ENCODE measurements at regions not wholly inside any gene's neighbourhood (a gene's known extent, or its start where the extent isn't known, plus 50 kb on each side); places are given as distances from the start of the nearest gene placed in this dataset.
"Not testable (repeated sequence)": the region's sequence is repeated elsewhere in the genome, so short reads cannot be mapped to it uniquely, and the experiment has no call there.

DNA sequence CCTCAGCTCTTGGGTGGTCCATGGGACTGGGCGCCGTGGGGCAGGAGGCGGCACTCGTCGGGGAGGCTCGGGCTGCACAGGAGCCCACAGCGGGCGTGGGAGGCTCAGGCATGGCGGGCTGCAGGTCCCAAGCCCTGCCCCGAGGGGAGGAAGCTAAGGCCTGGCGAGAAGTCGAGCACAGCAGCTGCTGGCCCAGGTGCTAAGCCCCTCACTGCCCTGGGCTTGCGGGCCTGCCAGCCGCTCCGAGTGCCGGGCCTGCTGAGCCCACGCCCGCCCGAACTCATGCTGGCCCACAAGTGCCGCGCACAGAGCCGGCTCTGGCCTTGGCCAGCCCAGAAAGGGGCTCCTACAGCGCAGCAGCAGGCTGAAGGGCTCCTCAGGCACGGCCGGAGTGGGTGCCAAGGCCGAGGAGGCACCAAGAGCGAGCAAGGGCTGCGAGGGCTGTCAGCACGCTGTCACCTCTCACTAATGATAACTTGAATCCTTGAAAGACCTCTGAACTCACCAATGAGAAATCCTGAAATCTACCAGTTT, 1506.8 kb upstream of the WWC1 start:
- DNase-seq (no peak), ATAC-seq (ENCODE audit: low FRiP score) (no peak)
- H3K9me3 ChIP-seq (ENCODE audit: control insufficient read depth, low read length) = no peaks in the 10 kb centered on the region
- H3K27me3 ChIP-seq (ENCODE audit: control insufficient read depth in 1 of 2, insufficient read depth in 2 of 2, low read length in 1 of 2) = no peaks in the 10 kb centered on the region
- intact Hi-C loops (cut with DNase I) = no loop called here
- H3K27ac ChIP-seq (ENCODE audit: low read depth in 1 of 2, low read length in 2 of 2) = no peak overlapping the region
- H3K36me3 ChIP-seq (ENCODE audit: control insufficient read depth in 1 of 2, insufficient read depth in 2 of 2, low read length in 1 of 2) = no peaks in the 10 kb centered on the region
- no peaks in the 10 kb centered on the region for H3K4me1 ChIP-seq (ENCODE audit: control insufficient read depth in 1 of 2, insufficient read depth in 2 of 2, low read length in 2 of 2)
- WGBS, 2 donors = 94 to 97% methylated on average over 26 to 29 of the region's 29 CpGs
- H3K4me3 ChIP-seq (ENCODE audit: low read length in 2 of 2) = no peak overlapping the region

DNA sequence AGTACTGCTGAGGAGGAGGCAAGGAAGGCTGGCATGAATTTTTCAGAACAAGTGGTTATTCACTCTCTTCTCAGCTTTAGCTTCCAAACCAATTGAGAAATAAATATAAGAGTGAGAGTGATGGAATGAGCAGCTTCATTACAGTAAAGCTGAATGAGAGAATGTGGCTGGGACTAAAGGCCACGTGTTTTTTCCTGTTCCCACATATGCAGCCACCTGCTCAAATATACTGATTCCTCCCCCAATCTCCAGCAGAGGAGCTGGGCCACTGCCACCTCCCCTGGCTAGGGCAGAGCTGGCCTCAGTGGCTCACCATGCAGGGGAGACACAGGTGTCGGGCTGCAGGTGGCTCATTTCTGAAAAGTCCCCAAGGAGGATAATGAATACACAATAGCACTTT, 1505.3 kb upstream of the WWC1 start:
- ATAC-seq (ENCODE audit: low FRiP score) = no peak
- H3K36me3 ChIP-seq (ENCODE audit: control insufficient read depth in 1 of 2, insufficient read depth in 2 of 2, low read length in 1 of 2) = no peaks in the 10 kb centered on the region
- H3K4me3 ChIP-seq (ENCODE audit: low read length in 2 of 2) = no peak overlapping the region
- no peaks in the 10 kb centered on the region for H3K9me3 ChIP-seq (ENCODE audit: control insufficient read depth, low read length)
- H3K27me3 ChIP-seq (ENCODE audit: control insufficient read depth in 1 of 2, insufficient read depth in 2 of 2, low read length in 1 of 2) = no peaks in the 10 kb centered on the region
- intact Hi-C loops (cut with DNase I) = no loop called here
- 80 to 91% methylated on average over 2 of the region's 2 CpGs for WGBS, 2 donors
- no peak for DNase-seq
- H3K4me1 ChIP-seq (ENCODE audit: control insufficient read depth in 1 of 2, insufficient read depth in 2 of 2, low read length in 2 of 2) = no peaks in the 10 kb centered on the region
- no peak overlapping the region for H3K27ac ChIP-seq (ENCODE audit: low read depth in 1 of 2, low read length in 2 of 2)

- H3K4me1 ChIP-seq (ENCODE audit: control insufficient read depth in 1 of 2, insufficient read depth in 2 of 2, low read length in 2 of 2) = no peaks in the 10 kb centered on the region
- H3K27ac ChIP-seq (ENCODE audit: low read depth in 1 of 2, low read length in 2 of 2) = no peak overlapping the region
- H3K4me3 ChIP-seq (ENCODE audit: low read length in 2 of 2) = no peak overlapping the region
- no peaks in the 10 kb centered on the region for H3K9me3 ChIP-seq (ENCODE audit: control insufficient read depth, low read length)
- DNase-seq (no peak), ATAC-seq (ENCODE audit: low FRiP score) (no peak)
- WGBS, 2 donors = 85 to 88% methylated on average over 8 of the region's 8 CpGs
- no peaks in the 10 kb centered on the region for H3K36me3 ChIP-seq (ENCODE audit: control insufficient read depth in 1 of 2, insufficient read depth in 2 of 2, low read length in 1 of 2)
- H3K27me3 ChIP-seq (ENCODE audit: control insufficient read depth in 1 of 2, insufficient read depth in 2 of 2, low read length in 1 of 2) = no peaks in the 10 kb centered on the region
- intact Hi-C loops (cut with DNase I) = no loop called here
Observed at GRCh38 chr5:166786889-166787288, 1504.6 kb upstream of the WWC1 start.

- DNase-seq = no peak
- H3K27me3 ChIP-seq (ENCODE audit: control insufficient read depth in 1 of 2, insufficient read depth in 2 of 2, low read length in 1 of 2) = no peaks in the 10 kb centered on the region
- ATAC-seq (ENCODE audit: low FRiP score) = no peak
- WGBS, 2 donors = 27 to 53% methylated on average over 1 of the region's 1 CpG
- H3K4me1 ChIP-seq (ENCODE audit: control insufficient read depth in 1 of 2, insufficient read depth in 2 of 2, low read length in 2 of 2) = no peaks in the 10 kb centered on the region
- H3K9me3 ChIP-seq (ENCODE audit: control insufficient read depth, low read length) = no peaks in the 10 kb centered on the region
- intact Hi-C loops (cut with DNase I) = no loop called here
- H3K27ac ChIP-seq (ENCODE audit: low read depth in 1 of 2, low read length in 2 of 2) = no peak overlapping the region
- no peak overlapping the region for H3K4me3 ChIP-seq (ENCODE audit: low read length in 2 of 2)
- no peaks in the 10 kb centered on the region for H3K36me3 ChIP-seq (ENCODE audit: control insufficient read depth in 1 of 2, insufficient read depth in 2 of 2, low read length in 1 of 2)
Observed at GRCh38 chr5:166788050-166788449, 1503.4 kb upstream of the WWC1 start.

DNA sequence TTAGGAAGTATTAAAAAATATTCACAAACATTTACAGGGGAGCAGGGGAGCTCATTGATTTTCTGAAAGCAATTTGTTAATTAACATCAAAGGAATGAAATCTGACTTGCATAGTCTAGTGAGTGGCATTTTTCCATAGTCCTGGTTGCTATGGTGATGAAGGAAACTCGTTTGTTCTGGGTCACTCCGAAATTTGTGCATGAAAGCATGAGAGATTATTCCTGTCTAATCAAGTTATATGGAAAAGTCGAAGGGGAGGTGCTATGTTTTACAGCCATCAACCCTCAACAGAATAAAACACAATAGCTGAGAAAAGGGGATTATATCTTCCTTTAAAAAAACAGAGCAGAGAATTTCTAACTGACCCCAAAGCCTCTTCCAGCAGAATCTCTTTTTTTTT, 1495.7 kb upstream of the WWC1 start:
- Histone ChIP-seq H3K27ac (ENCODE audit: low read depth in 1 of 2, low read length in 2 of 2) (no peak overlapping the region), H3K4me1 (ENCODE audit: control insufficient read depth in 1 of 2, insufficient read depth in 2 of 2, low read length in 2 of 2) (no peaks in the 10 kb centered on the region), H3K9me3 (ENCODE audit: control insufficient read depth, low read length) (peaks cover 2% of the 10 kb centered on the region), H3K4me3 (ENCODE audit: low read length in 2 of 2) (no peak overlapping the region), H3K27me3 (ENCODE audit: control insufficient read depth in 1 of 2, insufficient read depth in 2 of 2, low read length in 1 of 2) (no peaks in the 10 kb centered on the region), H3K36me3 (ENCODE audit: control insufficient read depth in 1 of 2, insufficient read depth in 2 of 2, low read length in 1 of 2) (no peaks in the 10 kb centered on the region)
- 46 to 51% methylated on average over 3 of the region's 3 CpGs for WGBS, 2 donors
- intact Hi-C loops (cut with DNase I) = no loop called here
- ATAC-seq (ENCODE audit: low FRiP score) (no peak), DNase-seq (no peak)

DNA sequence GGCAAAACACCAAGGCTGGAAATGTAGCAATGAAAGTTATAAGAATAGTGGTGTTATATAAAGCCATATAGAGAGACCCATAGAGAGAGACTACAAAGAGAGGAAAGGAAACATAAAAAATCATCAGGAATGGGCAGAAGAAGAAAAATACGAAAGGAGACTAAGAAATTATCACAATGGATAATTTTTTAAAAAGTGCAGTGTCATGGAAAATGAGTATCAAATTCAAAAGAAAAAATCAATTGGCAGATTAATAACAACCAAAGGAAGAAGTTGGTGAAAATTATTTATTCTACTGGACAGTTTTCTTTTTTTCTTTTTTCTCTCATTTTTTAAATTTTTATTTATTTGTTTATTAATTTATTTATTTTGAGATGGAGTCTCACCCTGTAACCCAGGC, 1488.4 kb upstream of the WWC1 start:
- Histone ChIP-seq H3K4me1 (ENCODE audit: control insufficient read depth in 1 of 2, insufficient read depth in 2 of 2, low read length in 2 of 2) (no peaks in the 10 kb centered on the region), H3K27me3 (ENCODE audit: control insufficient read depth in 1 of 2, insufficient read depth in 2 of 2, low read length in 1 of 2) (no peaks in the 10 kb centered on the region), H3K9me3 (ENCODE audit: control insufficient read depth, low read length) (peaks cover 2% of the 10 kb centered on the region), H3K36me3 (ENCODE audit: control insufficient read depth in 1 of 2, insufficient read depth in 2 of 2, low read length in 1 of 2) (no peaks in the 10 kb centered on the region), H3K4me3 (ENCODE audit: low read length in 2 of 2) (no peak overlapping the region), H3K27ac (ENCODE audit: low read depth in 1 of 2, low read length in 2 of 2) (no peak overlapping the region)
- DNase-seq = no peak
- WGBS, 2 donors = 75 to 79% methylated on average over 1 of the region's 1 CpG
- intact Hi-C loops (cut with DNase I) = no loop called here
- ATAC-seq (ENCODE audit: low FRiP score) = no peak

- H3K27ac ChIP-seq (ENCODE audit: low read depth in 1 of 2, low read length in 2 of 2); ATAC-seq (ENCODE audit: low FRiP score); H3K4me3 ChIP-seq (ENCODE audit: low read length in 2 of 2); H3K9me3 ChIP-seq (ENCODE audit: control insufficient read depth, low read length); H3K4me1 ChIP-seq (ENCODE audit: control insufficient read depth in 1 of 2, insufficient read depth in 2 of 2, low read length in 2 of 2); H3K36me3 ChIP-seq (ENCODE audit: control insufficient read depth in 1 of 2, insufficient read depth in 2 of 2, low read length in 1 of 2); H3K27me3 ChIP-seq (ENCODE audit: control insufficient read depth in 1 of 2, insufficient read depth in 2 of 2, low read length in 1 of 2); intact Hi-C loops (cut with DNase I); DNase-seq: not testable (repeated sequence)
- 85 to 87% methylated on average over 6 of the region's 6 CpGs for WGBS, 2 donors
Observed at GRCh38 chr5:166804223-166804622, 1487.2 kb upstream of the WWC1 start.

DNA sequence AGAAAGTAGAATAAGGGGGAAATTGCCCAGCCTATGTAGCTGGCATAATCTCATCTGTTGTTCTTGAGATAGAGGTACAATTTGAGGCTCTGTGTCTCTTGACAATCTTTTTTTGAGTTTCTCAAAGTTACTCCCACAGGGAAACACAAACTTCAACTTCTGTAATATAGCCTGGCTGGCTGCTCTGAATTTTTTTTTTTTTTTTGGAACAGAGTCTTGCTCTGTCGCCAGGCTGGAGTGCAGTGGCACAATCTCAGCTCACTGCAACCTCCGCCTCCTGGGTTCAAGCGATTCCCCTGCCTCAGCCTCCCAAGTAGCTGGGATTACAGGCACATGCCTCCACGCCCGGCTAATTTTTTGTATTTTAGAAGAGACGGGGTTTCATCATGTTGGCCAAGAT, 1486.8 kb upstream of the WWC1 start:
- H3K27ac ChIP-seq (ENCODE audit: low read depth in 1 of 2, low read length in 2 of 2); ATAC-seq (ENCODE audit: low FRiP score); H3K4me3 ChIP-seq (ENCODE audit: low read length in 2 of 2); H3K4me1 ChIP-seq (ENCODE audit: control insufficient read depth in 1 of 2, insufficient read depth in 2 of 2, low read length in 2 of 2); DNase-seq; H3K27me3 ChIP-seq (ENCODE audit: control insufficient read depth in 1 of 2, insufficient read depth in 2 of 2, low read length in 1 of 2); intact Hi-C loops (cut with DNase I); H3K9me3 ChIP-seq (ENCODE audit: control insufficient read depth, low read length); H3K36me3 ChIP-seq (ENCODE audit: control insufficient read depth in 1 of 2, insufficient read depth in 2 of 2, low read length in 1 of 2): not testable (repeated sequence)
- WGBS, 2 donors = 83 to 91% methylated on average over 5 to 6 of the region's 6 CpGs

DNA sequence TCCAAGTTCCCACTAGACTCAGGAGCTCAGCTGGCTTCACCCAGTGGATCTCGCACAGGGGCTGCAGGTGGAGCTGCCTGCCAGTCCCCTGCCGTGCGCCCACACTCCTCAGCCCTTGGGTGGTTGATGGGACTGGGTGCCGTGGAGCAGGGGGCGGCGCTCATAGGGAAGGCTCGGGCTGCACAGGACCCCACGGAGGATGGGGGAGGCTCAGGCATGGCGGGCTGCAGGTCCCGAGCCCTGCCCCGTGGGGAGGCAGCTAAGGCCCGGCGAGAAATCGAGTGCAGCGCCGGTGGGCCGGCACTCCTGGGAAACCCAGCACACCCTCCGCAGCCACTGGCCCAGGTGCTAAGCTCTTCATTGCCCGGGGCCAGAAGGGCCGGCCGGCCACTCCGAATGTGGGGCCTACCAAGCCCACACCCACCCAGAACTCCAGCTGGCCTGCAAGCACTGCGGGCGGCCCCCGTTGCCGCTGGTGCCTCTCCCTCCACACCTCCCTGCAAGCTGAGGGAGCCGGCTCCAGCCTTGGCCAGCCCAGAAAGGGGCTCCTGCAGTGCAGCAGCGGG, 1481.3 kb upstream of the WWC1 start:
- intact Hi-C loops (cut with DNase I); DNase-seq; H3K9me3 ChIP-seq (ENCODE audit: control insufficient read depth, low read length); H3K27me3 ChIP-seq (ENCODE audit: control insufficient read depth in 1 of 2, insufficient read depth in 2 of 2, low read length in 1 of 2); ATAC-seq (ENCODE audit: low FRiP score); H3K36me3 ChIP-seq (ENCODE audit: control insufficient read depth in 1 of 2, insufficient read depth in 2 of 2, low read length in 1 of 2); H3K27ac ChIP-seq (ENCODE audit: low read depth in 1 of 2, low read length in 2 of 2); H3K4me3 ChIP-seq (ENCODE audit: low read length in 2 of 2); H3K4me1 ChIP-seq (ENCODE audit: control insufficient read depth in 1 of 2, insufficient read depth in 2 of 2, low read length in 2 of 2): not testable (repeated sequence)
- 87 to 91% methylated on average over 21 to 28 of the region's 28 CpGs for WGBS, 2 donors

Data from aorta (tissue), 5 donors.